Right lung (tissue), 2 donors: ENCODE measurements at regions not wholly inside any gene's neighbourhood (a gene's known extent, or its start where the extent isn't known, plus 50 kb on each side); places are given as distances from the start of the nearest gene placed in this dataset.
"Not testable (repeated sequence)": the region's sequence is repeated elsewhere in the genome, so short reads cannot be mapped to it uniquely, and the experiment has no call there.

Experiments used
- DNase-seq, 2 donors: peaks; one replicate each; pipeline ENCODE4 v3.0.0-alpha.2; 2013

- not testable (repeated sequence) for DNase-seq
Observed at GRCh38 chr16:16561532-16561931, 182.6 kb downstream of the NPIPA7 start.

- not testable (repeated sequence) for DNase-seq
Observed at GRCh38 chr16:16563962-16564361, 185.0 kb downstream of the NPIPA7 start.

DNA sequence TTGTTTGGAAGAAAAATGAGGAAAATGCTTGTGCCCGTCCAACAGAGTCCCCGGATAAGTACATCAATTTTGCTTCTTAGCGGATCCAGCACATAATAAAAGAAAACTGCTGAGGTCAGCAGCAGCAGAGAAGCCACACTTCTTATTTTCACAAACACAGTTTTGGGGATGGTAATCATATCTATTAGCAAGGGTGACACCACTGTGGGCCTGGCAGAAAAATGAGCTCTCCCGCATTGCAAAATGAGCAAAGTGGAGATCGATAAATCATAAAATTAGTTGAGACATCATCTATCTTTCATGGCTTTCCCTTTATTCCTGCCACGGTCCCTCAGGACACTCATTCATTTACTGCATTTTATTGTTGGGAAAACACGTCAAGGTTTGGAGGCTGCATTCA is 186.4 kb downstream of the NPIPA7 start:
- DNase-seq = not testable (repeated sequence)

DNA sequence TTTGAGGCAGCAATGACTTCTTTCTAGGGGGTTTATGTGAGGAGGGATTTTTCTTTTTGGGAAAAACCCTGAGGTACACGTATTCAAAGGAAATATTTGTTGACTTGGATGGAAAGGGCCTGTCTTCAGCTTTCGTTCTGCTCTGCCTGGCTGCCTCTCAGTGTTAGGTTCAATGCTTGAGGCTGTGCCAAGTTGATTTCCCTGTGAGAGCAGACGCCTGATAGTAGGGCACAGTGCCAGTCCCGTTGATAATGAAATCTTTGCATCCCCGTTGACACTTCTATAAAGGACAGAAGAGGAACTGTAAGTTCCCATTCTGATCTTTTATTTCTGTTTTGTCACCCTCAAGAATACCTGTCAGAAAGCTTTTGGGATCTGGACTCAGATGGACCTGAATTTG is 191.1 kb downstream of the NPIPA7 start:
- DNase-seq = not testable (repeated sequence)

DNA sequence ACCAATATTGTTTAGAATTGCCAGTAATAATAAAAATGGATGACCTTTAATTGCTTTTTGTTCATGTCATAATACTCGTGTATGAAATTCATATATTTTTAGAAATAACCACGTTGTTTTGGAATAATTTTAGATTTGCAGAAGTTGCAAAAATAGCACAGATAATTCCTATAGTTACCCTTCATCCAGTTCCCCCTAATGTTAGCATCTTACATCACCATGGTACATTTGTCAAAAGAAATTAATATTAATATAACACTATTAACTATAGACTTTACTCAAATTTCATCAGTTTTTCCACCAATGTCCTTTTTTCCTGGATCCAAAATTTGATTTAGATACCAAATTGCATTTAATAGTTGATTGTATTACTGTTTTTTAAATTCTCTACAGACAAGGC is 191.9 kb downstream of the NPIPA7 start:
- not testable (repeated sequence) for DNase-seq

GRCh38 chr16:16572130-16572774 is 193.3 kb downstream of the NPIPA7 start:
- not testable (repeated sequence) for DNase-seq

DNA sequence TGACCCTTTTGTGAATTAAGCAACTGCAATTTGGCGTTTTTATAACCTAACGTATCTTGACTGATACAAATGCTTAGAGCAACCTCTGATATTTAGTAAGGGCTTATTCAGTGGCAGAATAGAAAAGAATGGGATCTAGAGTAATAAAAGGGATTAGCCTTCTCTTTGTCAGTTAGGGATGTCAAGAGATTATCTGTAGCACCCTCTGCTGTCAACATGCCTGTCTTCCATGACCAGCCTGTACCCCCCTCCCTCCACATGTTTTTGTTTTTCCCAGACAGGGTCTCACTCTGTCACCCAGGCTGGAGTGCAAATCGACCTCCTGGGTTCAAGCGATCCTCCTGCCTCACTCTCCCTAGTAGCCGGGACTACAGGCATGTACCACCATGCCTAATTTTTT is 198.1 kb downstream of the NPIPA7 start:
- DNase-seq = not testable (repeated sequence)

DNA sequence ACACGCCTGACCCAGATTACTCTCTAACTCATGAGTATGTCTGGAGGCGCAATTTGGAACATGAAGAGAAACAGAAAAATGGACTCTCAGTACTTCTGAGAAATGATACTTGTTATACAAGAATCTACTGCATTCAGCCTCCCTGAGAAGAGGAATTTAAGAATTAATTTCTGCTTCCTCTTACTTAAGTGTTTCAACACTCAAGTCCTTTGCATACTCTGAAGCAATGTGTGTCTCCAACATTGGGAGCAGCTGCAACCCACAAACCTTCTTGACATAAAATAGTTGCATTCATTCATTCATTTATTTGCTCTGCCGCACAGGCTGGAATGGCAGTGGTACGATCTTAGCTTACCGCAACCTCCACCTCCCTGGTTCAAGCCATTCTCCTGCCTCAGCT is 199.8 kb downstream of the NPIPA7 start:
- DNase-seq = no peak

DNA sequence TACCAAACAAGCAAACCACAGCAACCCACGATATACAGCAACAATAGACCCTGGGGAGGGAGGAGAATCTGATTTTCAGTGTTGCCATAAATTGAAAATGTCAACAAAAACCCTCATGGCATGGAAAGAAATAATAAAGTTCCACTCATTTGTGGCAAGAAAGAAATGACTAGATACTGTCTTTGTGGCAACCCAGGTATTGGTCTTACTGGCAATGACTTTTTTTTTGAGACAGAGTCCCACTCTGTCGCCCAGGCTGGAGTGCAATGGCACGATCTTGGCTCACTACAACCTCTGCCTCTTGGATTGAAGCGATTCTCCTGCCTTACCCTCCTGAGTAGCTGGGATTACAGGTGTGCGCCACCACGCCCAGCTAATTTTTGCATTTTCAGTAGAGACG is 204.0 kb downstream of the NPIPA7 start:
- not testable (repeated sequence) for DNase-seq

- not testable (repeated sequence) for DNase-seq
Observed at GRCh38 chr16:16586073-16586651, 207.2 kb downstream of the NPIPA7 start.

DNA sequence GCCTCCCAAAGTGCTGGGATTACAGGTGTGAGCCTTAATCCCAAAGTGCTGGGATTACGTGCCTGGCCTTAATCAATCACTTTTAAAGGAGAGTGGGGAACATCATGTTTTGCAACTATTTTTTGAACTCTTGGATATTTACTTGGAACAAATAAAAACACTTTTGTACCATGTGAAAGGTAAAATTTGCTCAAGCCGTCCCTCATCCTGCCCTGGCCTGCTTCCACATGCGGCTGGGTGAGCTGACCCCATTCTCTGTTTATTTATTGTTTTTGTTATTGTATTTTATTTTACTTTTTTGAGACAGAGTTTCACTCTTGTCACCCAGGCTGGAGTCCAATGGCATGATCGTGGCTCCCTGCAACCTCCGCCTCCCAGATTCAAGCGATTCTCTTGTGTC is 208.0 kb downstream of the NPIPA7 start:
- DNase-seq = not testable (repeated sequence)

DNA sequence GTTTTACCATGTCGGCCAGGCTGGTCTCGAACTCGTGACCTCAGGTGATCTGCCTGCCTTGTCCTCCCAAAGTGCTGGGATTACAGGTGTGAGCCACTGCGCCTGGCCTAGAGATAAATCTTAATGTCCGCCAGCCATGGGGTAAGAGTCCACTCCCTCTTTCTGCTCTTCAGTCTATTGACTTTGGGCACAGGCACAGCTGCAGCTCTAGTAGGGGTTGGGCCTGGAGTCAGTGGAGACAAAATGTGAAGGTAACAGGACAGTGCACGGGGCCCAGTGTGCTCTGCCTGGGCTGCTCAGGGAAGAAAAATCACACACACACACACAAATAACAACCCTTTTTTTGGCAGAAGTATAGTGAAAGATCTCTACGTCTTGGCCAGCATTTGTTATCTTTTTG is 209.5 kb downstream of the NPIPA7 start:
- DNase-seq = not testable (repeated sequence)

- DNase-seq = not testable (repeated sequence)
Observed at GRCh38 chr16:16590654-16591318, 211.8 kb downstream of the NPIPA7 start.

GRCh38 chr16:16593156-16593863 is 214.4 kb downstream of the NPIPA7 start:
- DNase-seq = not testable (repeated sequence)

DNA sequence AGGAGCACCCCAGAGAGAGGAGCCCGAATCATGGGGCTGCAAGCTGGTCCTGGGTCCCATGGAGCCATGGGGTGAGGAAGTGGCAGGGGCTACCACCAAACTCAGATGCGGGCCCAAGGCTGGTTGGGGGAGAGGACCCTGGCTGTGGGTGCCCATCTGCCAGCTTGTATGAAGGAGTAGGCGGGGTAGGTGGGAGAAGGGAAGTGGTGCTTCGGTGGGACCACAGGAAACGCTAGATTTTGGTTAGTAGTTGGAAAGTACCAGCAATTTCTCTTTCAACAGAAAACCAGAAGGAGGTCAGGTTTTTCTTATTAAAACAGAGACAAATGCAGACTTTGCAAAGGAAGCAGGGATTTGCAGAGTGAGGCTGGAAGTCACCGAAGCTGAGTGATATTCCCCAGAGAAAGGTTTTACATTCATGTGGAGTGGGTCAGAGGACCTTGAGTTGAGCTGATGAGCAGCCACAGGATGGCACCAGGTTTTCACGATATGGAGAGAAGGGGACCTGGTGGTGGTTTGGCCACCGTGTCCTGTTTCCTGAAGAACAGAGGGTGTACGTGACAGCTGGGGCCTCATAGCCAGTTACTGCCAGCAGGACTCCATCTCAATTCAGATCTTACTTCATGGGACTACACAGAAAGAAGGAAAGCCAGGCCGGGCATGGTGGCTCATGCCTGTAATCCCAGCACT is 216.2 kb downstream of the NPIPA7 start:
- not testable (repeated sequence) for DNase-seq

- not testable (repeated sequence) for DNase-seq
Observed at GRCh38 chr16:16601239-16601638, 222.3 kb downstream of the NPIPA7 start.

- not testable (repeated sequence) for DNase-seq
Observed at GRCh38 chr16:16607401-16608082, 228.6 kb downstream of the NPIPA7 start.

DNA sequence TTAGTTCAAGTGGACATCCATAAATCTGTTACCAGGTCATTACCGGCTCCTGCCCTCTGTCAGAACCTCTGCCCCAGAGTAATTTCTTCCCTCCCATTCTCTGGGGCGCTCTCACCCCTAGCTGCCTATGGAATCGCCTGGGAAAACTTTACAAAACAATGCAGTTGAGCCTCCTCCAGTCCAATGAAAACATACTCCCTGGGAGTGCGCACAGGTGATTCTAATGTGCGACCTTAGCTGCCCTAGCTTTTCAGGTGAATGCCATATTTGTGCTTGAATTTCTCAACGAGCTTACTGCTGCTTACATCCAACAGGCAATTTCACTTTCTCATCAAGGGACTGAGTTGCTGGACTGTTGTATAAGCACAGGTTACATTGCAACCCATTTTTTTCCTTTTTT is 230.7 kb downstream of the NPIPA7 start:
- DNase-seq = not testable (repeated sequence)

DNA sequence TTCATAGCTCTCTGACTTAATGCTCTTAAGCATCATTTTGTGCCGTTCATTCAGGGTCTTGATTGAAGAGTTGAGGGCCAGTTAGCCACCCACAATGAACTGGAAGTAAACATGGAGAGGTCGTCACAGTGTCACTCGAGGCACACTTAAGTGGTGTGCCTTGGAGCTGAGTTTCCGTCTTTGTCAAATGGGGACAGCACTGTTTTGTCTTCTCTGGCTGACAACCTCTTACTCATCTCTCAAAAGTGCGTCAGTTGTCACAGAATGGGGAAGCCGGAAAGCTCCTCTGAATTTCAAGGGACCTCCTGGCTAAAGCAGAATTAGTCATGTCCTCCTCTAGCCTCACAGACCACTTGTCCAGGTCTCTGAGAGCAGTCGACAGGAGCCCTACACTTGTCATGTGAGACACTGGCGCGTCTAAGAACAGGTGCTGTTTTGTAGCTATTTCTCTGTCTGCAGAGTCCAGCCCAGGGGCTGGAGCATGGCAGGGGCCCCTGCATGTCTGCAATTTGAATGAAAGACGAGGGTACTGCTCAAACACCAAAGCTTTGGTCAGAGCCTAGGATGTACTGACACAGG is 231.5 kb downstream of the NPIPA7 start:
- DNase-seq = not testable (repeated sequence)

DNA sequence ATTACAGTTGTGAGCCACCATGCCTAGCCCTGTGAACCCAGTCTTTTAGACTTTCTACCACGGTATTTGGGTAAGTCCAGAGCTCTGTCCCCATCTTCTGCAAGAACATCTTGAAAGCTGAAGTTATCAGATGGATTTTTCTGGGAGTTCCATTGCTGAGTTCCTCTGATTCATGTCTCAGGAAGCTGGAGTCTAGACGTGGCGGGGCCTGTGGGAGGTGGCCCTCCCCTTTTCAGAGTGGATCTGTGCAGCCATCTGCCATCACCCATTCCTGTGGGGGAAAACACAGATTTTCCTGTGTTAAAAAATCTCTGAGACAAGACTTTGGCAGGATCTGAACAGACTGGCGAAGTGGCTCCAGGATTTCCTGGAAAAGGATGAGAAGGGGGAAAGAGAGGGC is 234.3 kb downstream of the NPIPA7 start:
- DNase-seq = not testable (repeated sequence)

DNA sequence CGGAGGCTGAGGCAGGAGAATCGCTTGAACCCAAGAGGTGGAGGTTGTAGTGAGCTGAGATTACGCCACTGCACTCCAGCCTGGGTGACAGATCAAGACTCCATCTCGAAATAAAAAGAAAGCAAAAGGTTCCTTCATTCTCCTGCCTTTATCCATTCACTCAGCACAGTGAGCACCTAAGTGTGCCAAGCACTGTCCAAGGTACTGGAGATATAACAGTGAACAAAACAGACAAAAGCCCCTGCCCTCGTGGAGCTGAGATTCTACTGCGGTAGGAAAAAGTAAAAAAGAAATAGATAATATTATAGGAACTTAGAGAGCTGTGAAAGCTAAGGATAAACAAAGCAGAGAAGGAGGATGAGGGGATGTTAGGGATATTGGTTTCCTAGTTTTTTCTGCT is 235.5 kb downstream of the NPIPA7 start:
- DNase-seq = not testable (repeated sequence)
